T-helper 1 cell (primary cell): ENCODE measurements at regions not wholly inside any gene's neighbourhood (a gene's known extent, or its start where the extent isn't known, plus 50 kb on each side); places are given as distances from the start of the nearest gene placed in this dataset.
A peak's percentile ranks its signal among the peaks of the same experiment; 100 is the strongest.

Experiments used
- DNase-seq, 5 donors: peaks; one replicate each; pipeline ENCODE4 v3.0.0-alpha.2; 2012 to 2020

DNA sequence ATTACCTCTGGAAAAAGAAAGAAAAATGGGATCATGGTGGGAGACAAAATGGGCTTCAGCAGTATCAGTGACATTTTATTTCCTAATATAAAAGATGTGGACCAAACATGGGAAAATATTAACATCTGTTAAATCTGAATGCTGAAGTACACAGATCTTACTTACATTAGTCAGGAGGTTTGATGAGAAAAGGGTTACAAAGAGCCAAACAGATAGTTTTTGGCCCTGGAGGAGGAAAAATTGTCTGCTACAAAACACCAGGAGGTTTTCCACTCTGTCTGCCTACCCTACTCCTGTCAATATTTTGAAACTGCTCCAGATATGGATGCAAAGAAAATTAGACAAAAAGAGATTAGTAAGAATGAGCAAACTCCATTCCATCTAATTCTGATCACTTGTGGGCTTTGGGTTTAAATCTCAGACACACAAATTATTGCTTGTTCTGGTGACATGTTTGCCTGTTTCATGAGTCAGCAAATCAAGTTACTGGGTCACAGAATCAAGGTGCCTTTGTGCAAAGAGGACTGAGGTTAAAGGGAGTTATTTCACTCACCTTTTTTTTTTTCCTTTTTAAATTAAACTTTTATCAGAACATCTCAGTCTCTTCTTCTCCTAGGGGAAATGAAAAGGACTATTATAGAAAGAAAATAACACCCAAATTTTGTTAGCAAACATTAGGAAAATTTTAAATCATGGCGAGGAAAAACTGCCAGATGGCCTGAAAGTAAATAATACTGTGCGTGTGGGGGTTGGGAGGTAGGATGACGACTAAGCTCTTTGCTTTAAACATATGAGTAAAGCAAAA lies 87.0 kb upstream of the SPATS2L start:
- DNase-seq: no peak

DNA sequence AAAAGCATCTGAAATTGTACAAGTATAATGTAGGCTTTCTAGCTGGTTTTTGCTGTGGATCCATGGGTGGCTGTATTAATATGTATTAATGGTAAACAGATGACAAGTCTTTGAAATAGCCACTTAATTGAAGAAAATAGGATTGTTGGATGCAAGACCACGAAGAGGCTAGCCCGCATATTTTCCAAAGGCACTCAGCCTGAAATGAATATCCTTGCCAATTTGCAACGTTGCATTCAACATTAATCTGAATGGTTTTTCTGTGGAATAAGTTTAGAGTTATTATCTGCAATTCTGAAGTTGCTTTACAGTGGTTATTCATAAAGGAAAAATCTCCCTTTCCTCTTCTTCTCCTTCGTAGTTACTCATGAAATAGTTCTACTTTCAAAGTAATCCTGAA lies 86.2 kb upstream of the SPATS2L start:
- DNase-seq: no peak

DNA sequence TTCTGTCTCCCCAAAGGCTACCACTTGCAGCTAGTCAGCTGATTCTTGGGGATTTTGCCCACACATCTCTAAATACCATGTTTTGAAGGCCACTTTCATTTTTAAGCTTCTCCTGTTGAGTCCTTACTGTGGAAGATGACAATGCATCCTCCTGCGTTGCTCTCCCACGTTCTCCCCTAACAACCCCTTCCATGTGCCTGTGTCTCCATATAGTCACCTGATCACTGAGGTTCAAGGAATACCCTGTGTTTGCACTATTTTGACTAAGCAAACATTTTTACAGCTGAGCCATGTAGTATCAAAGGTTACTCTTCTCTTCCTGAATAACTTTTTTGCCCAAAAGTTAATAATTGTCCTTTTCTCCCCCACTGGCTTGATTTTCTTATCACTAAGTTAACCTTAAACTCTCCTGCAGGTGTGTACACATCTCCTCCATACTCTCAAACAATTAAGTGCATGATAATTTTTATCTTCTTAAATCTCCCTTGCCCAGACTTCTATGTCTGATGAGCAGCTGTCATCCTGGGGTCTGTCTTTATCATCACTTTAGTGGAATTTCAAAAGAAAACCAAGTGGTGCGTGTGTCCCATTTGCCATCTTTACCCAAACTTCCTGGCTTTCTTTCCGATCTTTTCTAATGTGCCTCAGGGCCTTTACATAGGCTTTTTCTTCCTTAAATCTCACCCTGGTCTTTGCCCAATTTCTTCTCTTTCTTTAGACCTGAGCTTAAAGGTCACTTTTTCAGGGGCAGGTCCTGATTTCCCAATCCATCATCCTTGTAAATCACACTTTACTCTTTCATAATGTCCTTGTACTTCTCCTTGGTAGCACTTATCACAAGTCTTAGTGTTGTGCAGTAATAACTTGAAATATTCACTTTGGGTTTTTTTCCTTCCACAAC lies 85.2 kb upstream of the SPATS2L start:
- DNase-seq: no peak

DNA sequence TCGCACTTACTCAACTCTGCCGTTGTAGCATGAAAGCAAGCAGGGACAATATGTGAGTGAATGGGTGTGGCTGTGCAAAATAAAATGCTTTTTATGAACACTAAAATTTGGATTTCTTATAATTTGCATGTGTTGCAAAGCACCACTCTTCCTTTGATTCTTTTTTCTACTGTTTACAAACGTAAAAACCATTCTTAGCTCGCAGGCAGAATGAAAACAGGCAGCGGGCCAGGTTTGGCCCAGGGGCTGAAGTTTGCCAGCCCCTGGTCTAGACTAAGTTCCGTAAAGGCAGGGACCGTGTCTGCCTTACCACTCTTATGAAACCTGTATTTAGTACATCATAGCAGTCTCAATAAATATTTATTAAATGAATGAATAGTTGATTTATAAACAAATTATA lies 83.7 kb upstream of the SPATS2L start:
- DNase-seq: no peak

DNA sequence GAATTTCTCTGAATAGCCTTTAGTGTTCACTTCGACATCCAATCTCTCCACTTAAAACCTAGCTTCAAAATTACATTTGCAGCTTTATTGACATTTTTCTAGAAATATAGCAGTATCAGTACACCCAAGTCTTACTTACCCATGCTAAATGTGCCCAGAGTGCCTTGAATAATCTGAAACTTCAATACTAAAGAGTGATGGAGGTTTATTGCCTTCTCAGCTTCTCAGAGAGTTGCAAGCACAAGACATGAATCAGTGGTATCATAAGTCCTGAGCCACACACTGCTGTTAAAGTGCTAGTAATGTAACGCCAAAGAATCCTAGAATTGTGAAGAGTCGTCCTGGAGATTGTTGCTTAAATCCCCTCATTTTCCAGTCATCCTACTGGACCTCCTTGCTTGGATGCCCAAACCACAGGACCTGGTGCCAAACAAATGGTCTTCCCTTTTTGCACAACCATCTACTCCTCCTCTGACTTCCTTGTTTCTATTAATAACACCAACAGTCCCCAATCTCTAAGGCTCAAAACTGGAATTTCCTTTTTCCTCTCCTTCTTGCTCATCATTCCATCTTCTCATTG lies 83.2 kb upstream of the SPATS2L start:
- DNase-seq: no peak

DNA sequence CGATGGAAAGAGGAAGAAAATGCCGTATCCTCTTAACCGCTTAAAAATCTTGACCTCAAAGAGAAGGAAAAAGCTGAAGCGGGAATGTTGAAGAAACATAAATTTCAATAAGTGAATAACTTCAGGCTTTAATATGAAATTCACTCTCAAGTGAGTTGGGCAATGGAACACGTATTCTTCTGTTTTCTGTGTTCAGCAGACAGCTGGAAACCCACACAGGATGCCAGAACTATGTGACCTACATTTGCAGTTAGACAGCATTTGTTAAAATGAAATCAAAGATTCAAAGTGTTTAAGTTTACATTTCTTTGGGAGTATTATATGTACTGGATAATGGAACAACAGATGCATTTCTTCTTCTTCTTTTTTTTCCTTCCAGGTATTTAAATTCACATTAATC lies 80.5 kb upstream of the SPATS2L start:
- DNase-seq: no peak

DNA sequence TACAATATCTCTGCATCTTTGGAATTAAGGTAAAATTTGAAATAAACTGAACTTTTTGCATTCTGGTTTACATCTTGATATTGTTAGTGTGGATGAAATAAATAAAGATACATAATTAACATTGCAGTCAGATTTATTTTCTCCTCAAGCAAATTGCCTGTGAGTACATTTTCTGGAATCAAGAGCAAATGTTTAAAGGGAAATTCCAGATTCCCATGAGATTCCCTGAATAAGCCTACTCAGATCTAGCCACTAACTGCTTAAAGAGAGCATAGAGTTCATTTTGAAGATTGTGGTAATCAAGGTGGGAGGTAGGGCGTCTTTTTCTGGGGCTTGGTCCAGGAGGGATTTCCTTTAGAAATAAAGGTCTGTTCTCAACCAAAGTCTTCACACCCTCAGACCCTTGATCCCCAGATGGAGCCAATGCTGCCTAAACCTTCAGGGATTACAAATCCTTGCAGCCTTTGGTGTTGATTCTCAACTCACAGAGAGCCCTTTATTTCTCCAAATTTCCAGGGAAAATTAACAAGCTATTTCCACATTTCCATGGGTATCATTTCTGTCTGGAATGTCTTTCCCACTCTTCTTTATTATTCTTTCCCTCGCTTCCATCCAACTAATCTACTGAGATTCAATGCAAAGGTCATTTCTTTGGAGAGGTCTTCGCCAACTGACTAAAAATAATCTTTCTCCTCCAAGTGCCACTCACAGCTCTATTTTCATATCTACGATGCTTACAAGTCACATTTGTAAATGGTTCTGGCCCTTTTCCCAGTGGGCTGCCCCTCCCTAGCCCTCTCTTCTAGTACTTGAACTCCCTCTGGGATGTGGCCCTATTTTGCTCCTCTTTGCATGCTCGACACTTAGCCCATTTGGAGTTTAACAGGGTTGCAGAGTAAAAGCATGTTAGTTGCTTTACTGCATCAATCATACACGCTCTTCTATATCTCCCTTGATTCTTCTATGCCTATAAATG lies 79.8 kb upstream of the SPATS2L start:
- DNase-seq: no peak

DNA sequence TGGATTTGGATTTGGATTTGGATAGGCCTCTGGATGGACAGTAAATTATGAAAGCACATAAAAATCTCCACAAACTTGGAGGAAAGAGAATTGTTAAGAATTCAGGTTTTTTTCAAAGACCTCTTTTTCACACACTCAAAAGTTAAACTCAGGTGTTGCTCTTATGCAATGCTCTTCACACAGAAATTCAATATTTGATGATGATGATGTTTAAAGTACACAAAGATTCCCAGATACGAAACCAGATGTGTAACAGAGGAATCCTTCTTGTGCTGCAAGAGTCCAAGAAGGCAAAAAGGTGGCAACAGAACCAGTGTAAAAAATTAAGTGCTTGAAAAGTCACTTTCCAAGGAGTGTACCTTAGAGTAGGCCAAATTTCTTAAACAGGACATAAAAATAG lies 75.8 kb upstream of the SPATS2L start:
- no peak for DNase-seq

DNA sequence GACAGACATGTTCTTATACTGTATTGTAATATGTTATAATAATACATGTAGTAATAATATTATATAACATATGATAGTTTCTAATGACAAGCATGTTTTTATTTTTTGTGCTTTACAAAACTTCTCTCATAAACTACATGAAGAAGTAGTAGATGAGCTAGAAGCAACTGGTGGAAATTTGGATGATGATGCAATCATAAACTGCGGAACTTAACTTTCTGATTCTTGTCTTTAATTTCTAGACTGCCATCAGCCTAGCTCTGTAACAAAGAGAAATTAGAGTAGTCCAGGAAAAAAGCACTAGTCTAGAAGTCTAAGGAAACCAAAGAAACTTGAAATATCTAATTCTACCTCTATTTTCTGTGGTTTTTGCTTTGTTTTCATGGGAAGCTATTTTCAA lies 71.0 kb upstream of the SPATS2L start:
- no peak for DNase-seq

DNA sequence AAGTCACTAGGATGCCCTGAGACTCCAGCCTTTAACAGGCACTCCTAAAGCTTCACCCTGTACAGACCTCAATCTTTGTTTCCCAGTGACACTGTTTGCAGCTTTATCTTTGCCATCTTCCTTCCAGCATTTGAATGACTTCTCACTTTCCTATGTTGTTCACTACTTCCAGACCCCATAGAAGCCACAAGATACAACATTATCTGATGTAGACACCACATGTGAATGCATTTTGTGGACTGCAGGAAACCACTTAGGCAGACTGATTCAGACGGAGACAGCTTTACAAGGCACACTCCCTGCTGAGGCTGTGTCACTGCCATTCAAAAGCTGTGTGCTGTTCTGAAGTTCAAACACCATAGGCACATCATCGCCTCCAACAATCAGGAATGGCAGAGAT lies 67.3 kb upstream of the SPATS2L start:
- DNase-seq: peak in 1 of 5 donors; percentile 19

DNA sequence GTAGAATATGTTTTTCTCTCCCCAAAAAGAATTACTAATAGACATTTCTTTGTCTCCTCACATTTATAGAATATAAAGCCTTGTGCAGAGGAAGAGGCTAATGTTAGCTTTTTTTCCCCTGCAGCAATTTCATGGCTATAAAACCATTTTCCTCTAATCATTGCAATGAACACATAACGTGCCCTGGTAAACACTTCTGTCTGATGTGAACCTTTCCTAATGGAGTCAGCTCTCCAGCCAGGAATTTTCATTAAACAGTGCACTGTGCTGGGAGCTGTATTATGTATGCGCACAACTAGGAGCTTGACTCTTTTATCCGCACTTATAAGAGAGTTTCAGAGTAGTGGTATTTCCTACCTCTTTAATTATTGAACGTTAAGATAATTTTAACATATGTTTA lies 63.9 kb upstream of the SPATS2L start:
- no peak for DNase-seq

DNA sequence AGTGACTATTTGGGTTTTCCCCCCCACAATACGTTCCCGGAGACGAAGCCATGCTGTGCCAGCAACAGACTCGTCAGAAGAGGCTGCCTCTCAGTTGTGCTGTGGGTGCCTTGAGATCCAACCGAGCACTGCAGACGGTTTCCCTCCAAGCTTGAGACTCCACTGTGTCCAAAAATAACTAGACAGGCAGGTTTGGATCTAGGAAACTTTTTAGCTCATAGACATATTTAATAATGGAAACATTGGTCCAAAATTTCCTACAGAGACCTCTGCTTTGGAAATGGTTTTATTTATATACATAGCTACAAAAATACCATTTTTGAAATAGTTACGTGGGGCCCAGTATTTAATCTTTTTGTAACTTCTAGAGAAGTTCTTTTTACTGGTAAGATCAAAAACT lies 63.1 kb upstream of the SPATS2L start:
- no peak for DNase-seq

DNA sequence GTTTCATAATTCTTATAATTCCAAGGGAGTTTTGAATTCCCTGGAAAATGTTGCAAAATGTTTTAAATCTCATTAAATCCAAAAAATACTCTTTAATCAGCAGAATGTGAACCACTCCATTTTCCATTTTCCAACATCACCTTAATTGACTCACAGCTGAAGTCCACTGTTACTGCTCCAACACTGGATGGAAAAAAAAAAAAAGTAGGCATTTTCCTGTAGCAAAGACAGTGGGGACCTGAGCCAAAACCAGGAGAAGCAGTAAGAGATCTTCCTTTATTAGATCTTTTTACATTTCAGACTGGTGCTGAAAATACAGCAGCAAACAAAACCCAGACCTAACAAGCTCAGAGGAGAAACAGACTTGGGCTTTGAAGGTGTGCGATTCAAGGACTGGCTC lies 62.4 kb upstream of the SPATS2L start:
- no peak for DNase-seq

DNA sequence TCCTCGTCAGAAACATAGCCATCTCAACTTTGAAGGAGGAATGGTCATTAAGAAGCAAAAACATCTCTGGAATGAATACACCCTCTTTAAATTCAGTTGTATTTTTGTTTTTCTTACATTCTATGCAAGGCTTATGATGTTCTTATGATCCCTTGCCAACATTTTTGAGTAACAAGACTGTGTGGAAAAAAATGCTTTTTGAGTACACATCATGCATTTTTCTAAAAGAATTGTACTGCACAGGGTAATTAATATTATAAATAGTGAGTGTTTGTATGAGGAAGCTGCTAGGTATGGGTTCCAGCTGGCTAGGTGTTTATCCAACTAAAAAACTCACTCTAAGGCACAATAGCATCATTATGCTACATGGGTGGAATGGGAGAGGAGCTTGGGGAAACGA lies 59.0 kb upstream of the SPATS2L start:
- no peak for DNase-seq

DNA sequence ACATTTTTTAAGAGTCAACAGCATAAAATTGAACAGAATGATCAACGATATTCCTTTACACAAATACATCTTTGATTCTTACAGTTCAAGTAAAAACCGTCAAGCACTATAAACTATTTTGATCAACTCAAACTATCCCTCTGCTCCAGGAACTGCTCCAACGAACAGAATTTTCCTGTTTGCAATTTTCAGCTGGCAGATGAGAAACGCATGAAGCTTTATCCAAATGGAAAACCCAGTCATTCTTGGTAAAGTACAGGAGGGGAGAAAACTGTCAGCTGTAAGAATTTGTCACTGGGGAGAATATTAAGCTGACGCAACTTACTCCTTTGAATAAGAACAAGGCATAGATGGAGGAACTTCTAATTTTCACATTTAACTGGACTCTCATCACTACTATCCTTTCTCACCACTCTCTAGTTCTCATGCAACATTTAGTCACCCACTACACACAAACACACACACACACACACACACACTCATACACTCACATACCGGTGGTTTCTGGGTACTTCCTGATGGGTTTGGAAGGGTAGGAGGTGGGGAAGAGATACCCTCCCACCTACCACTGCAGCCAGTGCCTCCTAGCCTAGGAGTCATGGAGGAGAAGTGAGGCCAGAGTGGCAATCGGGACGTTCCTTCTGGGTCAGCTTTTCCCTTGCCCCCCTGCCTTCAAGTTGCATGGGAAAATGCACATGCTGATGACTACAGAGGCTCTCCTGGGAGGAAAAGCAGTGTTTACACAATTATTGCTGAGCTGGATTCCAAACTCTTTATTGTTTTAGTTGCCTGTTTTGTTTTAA lies 54.0 kb upstream of the SPATS2L start:
- no peak for DNase-seq

DNA sequence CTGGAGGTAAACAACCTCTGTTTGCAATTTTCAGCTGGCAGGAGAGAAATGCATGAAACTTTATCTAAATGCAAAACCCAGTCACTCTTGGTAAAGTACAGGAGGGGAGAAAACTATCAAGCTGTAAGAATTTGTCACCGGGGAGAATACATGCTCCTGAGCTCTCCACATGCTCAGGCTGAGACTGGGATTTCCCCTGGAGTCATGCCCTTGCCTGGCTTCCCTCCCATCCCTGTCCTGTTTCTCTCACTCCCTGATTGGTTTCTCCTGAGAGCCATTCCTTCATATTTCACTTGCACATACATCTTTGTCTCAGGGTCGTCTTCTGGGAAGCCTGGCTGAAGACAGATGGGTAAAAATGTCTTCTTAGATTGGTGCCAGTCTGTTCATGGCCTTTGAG lies 52.9 kb upstream of the SPATS2L start:
- no peak for DNase-seq

DNA sequence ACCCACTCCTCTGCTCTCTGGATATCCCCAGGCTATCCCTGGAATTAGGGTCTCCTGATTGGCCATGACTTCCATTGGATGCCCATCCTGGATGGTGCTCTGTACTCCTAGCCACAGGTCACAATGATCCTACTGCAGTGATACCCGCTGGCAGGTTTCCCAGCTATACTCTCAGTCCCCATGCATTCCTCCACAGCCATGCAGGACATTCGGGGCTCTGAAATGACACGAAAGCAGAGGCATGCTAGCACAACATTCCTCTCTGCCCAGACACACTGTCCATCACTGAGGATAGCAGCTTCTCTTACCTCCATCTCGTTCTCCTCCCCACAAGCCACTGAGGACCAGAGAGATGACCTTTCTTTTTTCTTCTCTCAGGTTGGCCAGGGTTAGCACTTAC lies 51.7 kb upstream of the SPATS2L start:
- no peak for DNase-seq

DNA sequence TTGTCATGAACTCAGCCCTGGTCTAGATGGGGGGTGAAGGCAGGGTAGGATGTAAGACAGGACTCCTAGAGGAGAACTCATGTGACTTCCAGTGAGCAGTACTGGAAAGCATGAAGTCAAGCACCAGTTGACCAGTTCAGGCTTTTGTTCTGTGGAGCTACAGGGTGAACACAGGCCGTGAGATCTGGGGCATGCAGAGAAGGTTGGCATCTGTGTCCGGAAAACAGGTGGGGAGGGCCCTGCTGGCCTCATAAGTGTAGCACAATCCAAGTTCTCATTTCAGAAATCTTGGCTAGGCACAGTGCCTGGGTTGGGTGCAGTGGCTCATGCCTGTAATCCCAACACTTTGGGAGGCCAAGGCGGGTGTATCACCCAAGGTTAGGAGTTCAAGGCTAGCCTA lies 50.9 kb upstream of the SPATS2L start:
- DNase-seq: no peak
